Left cardiac atrium (tissue), 4 donors: ENCODE measurements at regions not wholly inside any gene's neighbourhood (a gene's known extent, or its start where the extent isn't known, plus 50 kb on each side); places are given as distances from the start of the nearest gene placed in this dataset.
A peak's percentile ranks its signal among the peaks of the same experiment; 100 is the strongest.

Source experiments
- ATAC-seq, 2 donors: fragments of 200-7000 bp; cut with Tn5 transposase; one replicate each; pipeline ENCODE4 v1.9.1; 2020; ENCODE audit warnings: mild to moderate bottlenecking in 2 of 2, moderate library complexity in 2 of 2
- DNase-seq: peaks from one replicate; pipeline ENCODE4 v3.0.0-alpha.2; 2020
- intact Hi-C, 2 donors: fragments of 100-400 bp; cut with DNase I; formaldehyde crosslinking; loops; one replicate each; pipeline versions ENCODE4 v1.14.1 to v1.15.1; 2022 to 2023
- donor health status: DM: no; HTN: yes; CAD: no.
- donor health status: DM: no; HTN: yes; CAD: no; lungs with severe emphysema.
- donor health status: DM: yes; HTN: yes; CAD: no.
- donor health status: Dilated cardiomyopathy.

DNA sequence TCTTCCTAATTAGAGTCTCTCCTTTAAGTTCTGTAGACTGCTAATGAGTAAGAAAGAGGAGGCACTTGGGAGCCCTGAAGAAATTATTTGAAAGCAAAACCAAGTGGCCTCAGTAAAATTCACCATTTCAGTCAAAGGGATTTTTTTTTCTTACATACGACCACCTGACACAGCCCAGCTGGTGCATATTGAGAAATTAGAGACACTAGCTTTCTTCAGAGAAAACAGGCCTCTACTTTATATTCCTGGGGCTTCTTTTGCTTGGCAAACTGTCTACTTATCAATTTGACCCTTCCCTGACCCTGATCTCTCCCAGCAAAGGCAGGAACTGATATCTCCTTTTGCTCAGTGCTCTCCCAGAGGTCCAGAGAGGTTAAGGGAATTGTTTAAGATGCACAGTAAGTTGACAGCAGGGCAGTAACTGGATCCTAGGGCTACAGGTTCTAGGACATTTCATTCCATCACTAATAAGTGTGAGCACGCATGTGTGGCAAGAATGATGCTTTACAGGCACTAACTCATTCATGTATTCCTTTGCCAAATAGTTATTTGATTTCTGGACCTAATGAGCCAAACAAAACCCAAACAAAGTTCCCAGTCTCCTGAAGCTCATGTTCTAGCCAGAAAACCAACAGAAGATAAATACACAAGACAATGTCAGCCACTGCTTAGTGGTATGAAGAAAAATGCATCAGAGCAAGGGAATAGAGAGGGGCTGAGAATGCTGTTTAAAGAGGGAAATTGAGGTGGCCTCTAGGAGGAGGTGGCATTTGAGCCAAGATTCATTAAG lies 467.6 kb downstream of the SOX6 start:
- no peak for DNase-seq
- no peak for ATAC-seq
- intact Hi-C loops: no loop called here

DNA sequence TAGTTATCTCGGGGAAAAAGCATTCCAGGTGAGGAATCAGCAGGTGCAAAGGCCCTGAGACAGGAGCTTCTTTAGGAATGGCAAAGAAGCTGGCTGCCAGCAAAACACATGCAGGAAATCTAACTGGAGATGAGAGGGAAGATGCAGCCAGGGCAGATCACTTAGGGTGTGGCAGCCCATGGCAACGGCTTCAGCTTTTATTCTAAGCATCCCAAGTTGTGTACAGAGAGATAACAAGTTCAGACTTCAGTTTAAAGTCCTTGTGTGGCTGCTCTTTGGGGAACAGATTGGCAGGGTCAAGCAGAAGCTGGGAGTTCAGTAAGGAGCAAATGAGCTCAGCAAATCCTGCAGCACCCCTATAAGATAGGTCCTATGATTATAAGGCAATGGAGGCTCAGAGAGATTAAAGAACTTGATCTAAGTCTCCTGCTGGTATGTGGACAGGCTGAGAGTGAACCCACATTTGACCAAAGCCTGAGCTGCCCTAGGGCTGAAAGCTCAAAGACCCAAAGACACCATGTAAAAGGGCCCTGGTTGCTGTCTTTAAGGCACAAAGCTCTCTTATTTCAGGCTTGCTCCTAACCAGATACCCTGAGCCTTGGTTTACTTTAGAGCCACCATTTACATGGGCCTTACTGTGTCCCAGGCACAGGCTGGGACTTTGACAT lies 466.8 kb downstream of the SOX6 start:
- intact Hi-C loops: no loop called here
- ATAC-seq (peak in 1 of 2 donors; percentile 18), DNase-seq (no peak)

DNA sequence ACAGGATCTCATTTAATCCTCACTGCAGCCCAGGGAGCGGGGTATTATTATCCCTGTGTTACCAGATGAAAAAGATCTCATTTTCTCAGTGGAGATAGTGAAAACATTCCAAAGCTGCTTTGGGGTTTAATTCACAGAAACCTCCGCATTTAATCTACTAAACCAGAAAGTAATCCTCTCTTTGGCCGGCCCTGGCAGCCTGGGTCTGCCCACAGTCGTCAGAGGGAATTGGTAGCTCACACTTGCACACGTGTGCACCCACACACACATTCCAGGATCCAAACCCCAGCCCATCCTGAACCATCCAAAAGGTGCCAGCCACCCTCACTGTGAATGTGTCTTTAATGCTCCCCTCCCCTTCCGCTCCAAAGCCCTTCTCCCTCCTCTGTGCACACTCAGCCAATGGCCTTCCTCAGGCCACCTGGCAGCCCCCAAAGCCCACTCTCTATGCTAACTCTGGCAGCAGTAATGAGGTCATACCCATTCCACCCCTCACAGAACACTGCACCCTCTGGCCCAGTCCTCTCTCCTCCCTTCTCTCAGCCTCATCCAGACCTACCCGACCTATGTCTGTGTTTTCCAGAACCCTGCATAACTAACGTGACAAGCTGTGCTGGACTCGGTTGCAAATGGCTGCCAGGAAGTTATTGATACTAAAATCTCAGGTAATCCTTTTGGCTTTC lies 466.2 kb downstream of the SOX6 start:
- DNase-seq: no peak
- peak; percentile 3 to 50 for ATAC-seq
- intact Hi-C loops: no loop called here

DNA sequence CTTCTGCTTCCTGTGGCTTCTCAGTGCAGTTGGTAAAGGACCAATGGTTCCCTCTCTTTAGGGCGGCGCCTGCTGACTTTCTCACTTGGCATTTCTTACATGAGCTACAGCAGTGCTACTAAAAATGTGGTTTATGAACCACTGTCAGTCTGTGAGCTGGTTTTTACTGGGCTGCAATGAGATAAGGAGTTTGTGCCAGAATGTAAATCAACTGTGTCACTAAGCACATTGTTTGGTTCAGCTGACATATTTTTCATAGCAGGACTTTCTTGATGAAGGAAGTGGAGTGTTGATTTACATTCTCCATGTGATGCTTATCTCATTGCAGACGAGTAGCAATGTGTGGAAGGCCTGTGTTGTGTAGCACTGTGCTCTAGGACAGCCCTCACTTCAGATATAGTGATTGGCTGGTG lies 463.3 kb downstream of the SOX6 start:
- ATAC-seq: peak in 1 of 2 donors; percentile 16
- intact Hi-C loops: no loop called here
- DNase-seq: no peak

GRCh38 chr11:15896026-15896425 lies 460.3 kb downstream of the SOX6 start:
- DNase-seq (no peak), ATAC-seq (no peak)
- intact Hi-C loops: no loop called here

DNA sequence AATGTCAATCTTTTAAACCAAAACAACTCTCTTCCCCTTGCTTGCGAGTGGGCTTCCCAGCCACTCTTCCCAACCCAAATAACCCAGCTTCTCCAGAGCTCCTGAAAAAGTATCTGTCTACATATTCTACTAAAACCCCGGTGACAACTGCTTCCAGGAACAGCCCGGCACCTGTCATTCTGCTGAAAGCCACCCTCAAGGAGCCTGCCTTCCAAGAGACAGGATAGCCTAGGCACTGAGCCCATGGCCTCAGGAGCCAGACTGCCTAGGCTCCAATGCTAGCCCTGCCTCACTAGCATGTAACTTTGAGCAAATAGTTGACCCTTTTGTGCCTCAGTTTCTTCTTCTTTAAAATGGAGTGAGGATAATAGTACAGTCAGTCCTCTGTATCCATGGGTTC lies 459.8 kb downstream of the SOX6 start:
- intact Hi-C loops: no loop called here
- no peak for DNase-seq
- ATAC-seq: no peak

DNA sequence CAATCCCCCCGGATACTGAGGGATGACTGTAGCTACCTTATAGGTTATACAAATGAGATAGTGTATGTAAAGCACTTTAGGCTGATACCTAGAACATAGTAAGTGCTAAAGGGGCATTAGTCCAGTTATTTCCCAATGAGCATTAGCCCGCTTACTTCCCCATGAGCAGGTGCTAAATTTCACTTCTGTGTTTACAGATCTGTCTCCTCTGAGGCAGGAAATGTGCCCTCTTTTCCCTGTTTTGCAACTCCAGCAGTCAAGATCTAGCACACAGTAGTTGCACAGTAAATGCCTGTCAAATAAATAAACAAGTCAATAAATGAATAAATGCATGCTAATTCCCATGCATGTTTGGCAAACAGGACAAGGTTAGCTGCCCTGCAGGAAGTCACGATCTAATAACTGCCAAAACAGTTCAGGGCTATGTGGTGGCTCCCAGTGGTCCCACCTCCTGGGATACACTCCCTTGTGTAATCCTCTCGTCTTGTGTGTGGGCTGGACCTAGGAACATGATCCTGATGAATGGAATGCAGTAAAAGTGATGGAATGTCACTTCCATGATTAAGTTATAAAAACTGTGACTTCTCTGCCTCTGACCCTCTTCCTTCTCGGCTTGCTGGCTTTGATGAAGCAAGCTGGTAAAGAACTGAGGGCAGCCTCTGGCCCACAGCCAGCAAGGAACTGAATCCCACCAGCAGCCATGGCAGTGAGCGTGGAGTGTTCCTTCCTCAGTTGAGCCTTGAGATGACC lies 459.0 kb downstream of the SOX6 start:
- intact Hi-C loops: no loop called here
- no peak for ATAC-seq

DNA sequence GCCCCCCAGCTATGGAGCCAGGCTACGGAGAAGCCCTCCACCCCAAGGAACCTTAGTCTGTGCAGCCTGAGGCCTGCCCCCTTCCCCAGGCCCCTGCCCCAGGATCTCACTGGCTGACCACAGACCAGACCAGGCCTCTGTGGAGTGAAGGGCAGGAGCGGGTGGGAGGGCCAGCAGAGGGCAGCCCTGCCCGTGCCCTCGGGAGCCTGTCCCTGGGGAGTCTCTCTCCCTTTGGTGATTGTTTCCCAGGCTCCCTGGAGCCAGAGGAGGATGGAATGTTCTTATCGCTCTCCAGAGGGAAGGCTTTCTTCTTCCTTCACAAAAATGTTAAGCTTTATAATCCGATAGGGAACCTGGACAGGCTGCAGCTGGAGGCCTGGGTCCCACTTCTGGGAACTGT lies 455.3 kb downstream of the SOX6 start:
- ATAC-seq (peak; percentile 76 to 77), DNase-seq (no peak)
- intact Hi-C loops: no loop called here

More for the DNA sequence above, 459.0 kb downstream of the SOX6 start:
- DNase-seq: no peak

DNA sequence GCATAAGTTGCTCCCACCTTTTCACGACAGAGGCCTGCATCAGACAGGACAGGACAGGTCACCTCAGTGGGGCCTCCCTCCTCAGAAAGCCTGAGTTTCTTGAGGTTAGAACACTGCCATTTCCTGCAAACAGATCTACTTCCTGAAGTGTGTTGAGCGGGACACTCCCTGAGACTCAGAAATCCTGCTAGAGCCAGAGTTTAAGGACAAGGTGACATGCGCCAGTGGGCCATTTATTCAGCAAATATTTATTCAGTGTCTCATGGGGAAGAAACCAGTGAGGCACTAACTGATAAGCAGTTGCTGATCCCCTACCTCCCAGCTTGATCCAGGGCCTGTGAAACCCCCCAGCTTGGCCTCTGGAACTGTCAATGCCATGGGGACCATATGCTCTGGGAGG lies 454.6 kb downstream of the SOX6 start:
- DNase-seq: no peak
- intact Hi-C loops: no loop called here
- no peak for ATAC-seq

- intact Hi-C loops: no loop called here
- DNase-seq: no peak
- no peak for ATAC-seq
These were observed 453.1 kb downstream of the SOX6 start for GRCh38 chr11:15903246-15903645.

DNA sequence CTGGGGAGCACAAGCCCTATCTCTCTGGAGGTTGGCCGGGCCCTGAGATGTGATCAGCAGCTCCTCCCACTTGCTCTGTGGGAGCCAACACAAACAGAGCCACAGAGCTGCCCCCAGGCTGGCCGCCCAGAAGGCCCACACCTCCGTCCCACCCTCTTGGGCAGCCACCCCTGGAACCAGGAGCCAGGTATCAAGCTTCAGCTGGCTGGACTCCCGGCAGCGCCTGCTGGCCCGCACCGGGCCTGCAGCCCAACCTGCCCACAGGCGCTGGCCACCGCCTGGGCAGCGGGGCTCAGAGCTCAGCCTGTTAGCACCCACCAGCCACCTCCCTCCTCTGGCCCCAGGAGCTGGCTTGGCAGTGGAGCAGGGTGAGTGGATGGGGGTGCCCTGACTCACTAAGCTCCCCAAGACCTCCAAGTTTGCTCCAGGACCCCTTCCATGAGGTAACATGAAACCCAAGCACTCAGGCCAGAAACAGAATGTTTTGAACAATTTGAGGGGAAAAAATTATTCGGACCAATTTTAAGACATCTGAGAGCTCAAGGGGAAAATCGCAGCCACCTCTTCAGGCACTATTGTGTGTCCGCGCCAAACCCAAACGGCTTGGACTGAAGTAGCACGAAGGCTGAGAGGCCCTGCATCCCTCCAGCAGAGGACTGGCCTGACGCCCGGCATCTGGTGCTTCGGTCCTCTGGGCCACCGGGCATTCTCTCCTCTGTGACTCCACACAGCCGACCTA lies 450.8 kb downstream of the SOX6 start:
- intact Hi-C loops: no loop called here
- DNase-seq (peak; percentile 41), ATAC-seq (peak; percentile 46 to 49)

GRCh38 chr11:15906481-15907035 lies 449.8 kb downstream of the SOX6 start:
- DNase-seq: no peak
- intact Hi-C loops: no loop called here

GRCh38 chr11:15907806-15908205 lies 448.5 kb downstream of the SOX6 start:
- intact Hi-C loops: no loop called here
- ATAC-seq (no peak), DNase-seq (no peak)

More at GRCh38 chr11:15906481-15907035, 449.8 kb downstream of the SOX6 start:
- no peak for ATAC-seq

GRCh38 chr11:15909937-15910598 lies 446.3 kb downstream of the SOX6 start:
- DNase-seq (no peak), ATAC-seq (no peak)
- intact Hi-C loops: loop anchor here in 1 of 2 donors (10.0 kb wide), 1 partner anchor 55 kb away; no protein-coding TSS in a partner anchor

DNA sequence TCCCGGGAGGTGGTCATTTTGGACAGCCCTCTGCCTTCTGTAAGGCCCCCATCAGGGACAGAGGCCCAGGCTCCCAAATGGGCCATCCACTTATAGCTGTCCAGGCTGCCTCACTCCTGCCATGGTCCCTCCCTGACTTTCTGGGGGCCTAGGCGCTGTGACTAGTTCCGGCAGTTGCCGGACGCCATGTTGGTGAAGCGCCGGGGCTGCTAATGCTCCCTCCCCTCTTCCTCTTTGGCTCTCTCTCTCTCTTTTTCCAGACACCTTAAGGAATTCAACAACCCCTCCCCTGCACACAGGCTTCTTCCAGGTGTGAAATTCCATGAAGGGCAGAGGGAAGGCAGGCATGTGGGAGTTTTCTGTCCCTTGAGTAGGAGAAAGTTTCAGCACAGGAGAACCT lies 445.6 kb downstream of the SOX6 start:
- no peak for ATAC-seq
- no peak for DNase-seq
- intact Hi-C loops: loop anchor here in 1 of 2 donors (10.0 kb wide), 1 partner anchor 54 kb away; no protein-coding TSS in a partner anchor

GRCh38 chr11:15911377-15912044 lies 444.8 kb downstream of the SOX6 start:
- intact Hi-C loops: loop anchor here in 1 of 2 donors (10.0 kb wide), 1 partner anchor 53 kb away; no protein-coding TSS in a partner anchor
- peak; percentile 66 to 75 for ATAC-seq
- DNase-seq: peak; percentile 79

GRCh38 chr11:15912291-15912690 lies 444.1 kb downstream of the SOX6 start:
- no peak for ATAC-seq
- intact Hi-C loops: loop anchor here in 1 of 2 donors (10.0 kb wide), 1 partner anchor 53 kb away; no protein-coding TSS in a partner anchor
- DNase-seq: no peak
